Left cardiac atrium (tissue), 4 donors: ENCODE measurements at regions not wholly inside any gene's neighbourhood (a gene's known extent, or its start where the extent isn't known, plus 50 kb on each side); places are given as distances from the start of the nearest gene placed in this dataset.

Experiments used
- ATAC-seq, 2 donors: fragments of 200-7000 bp; cut with Tn5 transposase; one replicate each; pipeline ENCODE4 v1.9.1; 2020; ENCODE audit warnings: mild to moderate bottlenecking in 2 of 2, moderate library complexity in 2 of 2
- DNase-seq: peaks from one replicate; pipeline ENCODE4 v3.0.0-alpha.2; 2020
- intact Hi-C, 2 donors: fragments of 100-400 bp; cut with DNase I; formaldehyde crosslinking; loops; one replicate each; pipeline versions ENCODE4 v1.14.1 to v1.15.1; 2022 to 2023
- donor health status: DM: no; HTN: yes; CAD: no.
- donor health status: DM: no; HTN: yes; CAD: no; lungs with severe emphysema.
- donor health status: DM: yes; HTN: yes; CAD: no.
- donor health status: Dilated cardiomyopathy.

- DNase-seq = no peak
- ATAC-seq = no peak
- intact Hi-C loops = no loop called here
These were observed 214.1 kb upstream of the PLEKHG7 start for GRCh38 chr12:92488735-92489134.

DNA sequence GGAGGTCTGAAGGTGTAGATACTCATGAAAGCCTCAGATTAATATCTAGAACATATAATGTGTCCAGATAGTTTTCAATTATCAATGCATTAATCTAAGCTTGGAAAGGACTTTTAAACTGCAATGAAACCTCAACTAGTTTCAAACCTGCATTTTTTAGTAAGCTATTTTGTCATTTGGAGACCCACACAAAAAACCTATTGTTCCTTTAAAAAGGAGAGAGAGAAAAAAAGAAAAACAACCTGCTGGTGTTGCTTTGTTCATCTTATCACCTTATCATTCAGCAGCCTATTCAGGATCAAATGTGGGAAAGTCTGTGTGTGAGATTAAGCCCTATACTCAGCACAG, 215.7 kb upstream of the PLEKHG7 start:
- no peak for DNase-seq
- intact Hi-C loops = no loop called here
- ATAC-seq = no peak

DNA sequence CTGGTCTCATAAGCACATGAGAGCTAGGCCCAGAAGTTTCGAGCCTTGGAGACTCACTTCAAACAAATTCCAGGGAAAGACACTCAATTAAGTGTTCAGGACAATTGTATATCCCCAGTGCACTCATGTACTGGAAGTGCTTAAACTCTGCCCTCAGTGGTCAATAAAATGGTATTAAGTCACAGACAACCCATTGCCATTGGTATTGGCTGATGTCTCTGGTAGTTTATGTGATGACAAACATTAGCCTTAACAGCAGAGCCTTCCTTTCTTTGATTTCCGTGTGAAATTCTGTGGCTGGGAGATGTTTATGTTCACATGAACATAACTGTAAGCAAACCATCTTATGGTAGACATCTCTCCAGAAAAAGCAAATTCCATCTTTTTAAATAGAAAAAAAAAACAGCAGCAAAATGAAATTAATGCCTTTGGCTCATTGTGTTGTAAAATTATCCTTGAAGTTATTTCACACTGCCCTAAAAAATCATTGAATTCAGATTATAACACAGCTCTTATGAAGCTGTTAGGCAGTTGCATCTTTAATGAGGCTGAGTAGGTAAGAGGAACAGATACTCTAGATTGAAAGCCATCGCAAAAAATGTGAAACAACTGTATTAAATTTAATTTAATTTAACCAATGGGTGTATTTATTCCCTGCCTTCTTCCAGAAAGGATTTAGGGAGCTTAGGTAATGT, 216.2 kb upstream of the PLEKHG7 start:
- DNase-seq (no peak), ATAC-seq (no peak)
- intact Hi-C loops = no loop called here

- intact Hi-C loops = no loop called here
- ATAC-seq = peak; percentile 59 to 67
- no peak for DNase-seq
These were observed 217.1 kb upstream of the PLEKHG7 start for GRCh38 chr12:92485351-92486348.

DNA sequence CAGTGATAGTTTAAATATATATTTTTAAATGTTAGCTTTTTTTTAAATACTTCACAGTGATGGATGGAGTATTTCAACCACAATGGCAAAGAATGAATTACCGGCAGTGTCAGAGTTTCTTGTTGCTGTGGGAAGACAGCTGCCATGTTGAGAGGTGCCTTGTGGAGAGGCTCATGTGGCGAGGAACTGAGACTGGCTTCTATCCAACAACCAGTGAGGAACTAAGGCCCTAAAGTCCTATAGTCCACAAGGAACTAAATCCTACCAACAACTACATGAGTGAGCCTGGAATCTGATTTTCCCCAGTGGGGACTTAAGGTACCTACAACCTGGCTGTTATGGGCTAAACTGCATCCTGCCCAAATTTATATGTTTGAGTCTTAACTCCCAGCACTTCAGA, 220.2 kb upstream of the PLEKHG7 start:
- intact Hi-C loops = no loop called here
- DNase-seq (no peak), ATAC-seq (peak in 1 of 2 donors; percentile 24)

DNA sequence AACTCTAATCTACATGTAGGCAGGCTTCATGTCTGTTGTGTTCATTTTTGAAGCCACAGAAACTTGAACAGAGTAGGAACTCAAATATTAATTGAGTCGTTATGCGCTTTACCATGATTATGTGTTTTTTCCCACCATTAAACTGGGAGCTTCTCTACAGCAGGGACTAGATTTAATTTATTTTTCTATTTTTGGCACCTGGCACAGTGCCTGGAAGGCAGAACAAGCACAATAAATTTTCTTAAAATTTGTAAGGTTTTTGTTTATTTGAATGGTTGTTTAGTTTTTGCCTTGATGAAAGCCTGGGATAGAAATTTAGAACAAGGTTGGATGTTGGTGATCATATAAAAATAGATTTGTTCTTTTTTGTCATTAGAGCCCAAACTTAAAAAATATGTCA, 221.7 kb upstream of the PLEKHG7 start:
- DNase-seq = no peak
- ATAC-seq = no peak
- intact Hi-C loops = no loop called here

DNA sequence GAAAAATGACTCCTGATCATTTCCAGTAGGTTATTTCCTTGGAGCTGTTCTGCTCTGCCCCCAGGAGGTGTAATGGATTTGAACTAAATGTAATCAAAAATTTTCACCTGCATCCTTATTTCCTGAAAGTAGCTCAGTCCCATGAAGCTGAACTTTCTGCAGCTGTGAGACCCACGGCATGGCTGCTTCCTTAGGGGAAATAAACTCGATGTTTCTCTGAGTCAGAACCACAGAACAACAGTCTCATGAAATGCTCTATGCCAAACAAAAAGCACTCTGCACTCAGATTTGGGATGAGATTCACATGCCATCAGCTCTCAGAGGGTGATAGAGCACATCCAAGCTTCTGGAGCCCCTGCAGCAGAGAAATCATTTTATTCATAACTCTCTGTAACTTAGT, 224.1 kb upstream of the PLEKHG7 start:
- DNase-seq (no peak), ATAC-seq (no peak)
- intact Hi-C loops = no loop called here

GRCh38 chr12:92476844-92477243, 225.9 kb upstream of the PLEKHG7 start:
- intact Hi-C loops = no loop called here
- ATAC-seq = no peak

DNA sequence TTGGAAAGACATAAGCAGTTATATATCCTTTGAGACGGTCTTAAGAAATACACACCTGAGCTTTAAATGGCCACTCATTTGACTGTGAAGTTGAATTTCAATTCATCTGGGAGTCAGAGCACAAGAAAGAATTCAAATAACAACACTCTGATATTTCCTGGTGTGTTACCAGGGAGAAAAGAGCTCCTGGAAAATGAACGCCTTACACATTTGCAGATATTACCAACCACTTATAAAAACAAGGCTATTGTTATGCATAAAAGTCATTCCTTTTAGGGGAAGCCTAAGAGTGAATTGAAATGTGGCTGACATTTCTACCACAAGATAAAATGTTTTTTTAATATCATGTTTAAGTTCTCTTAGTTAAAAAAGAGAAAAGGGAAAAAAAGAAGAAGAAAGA, 229.2 kb upstream of the PLEKHG7 start:
- intact Hi-C loops = no loop called here
- no peak for DNase-seq
- ATAC-seq = no peak

More at GRCh38 chr12:92476844-92477243, 225.9 kb upstream of the PLEKHG7 start:
- no peak for DNase-seq

- no peak for DNase-seq
- ATAC-seq = no peak
- intact Hi-C loops = no loop called here
These were observed 230.6 kb upstream of the PLEKHG7 start for GRCh38 chr12:92472201-92472600.

GRCh38 chr12:92471551-92471950, 231.2 kb upstream of the PLEKHG7 start:
- intact Hi-C loops = no loop called here
- no peak for DNase-seq
- no peak for ATAC-seq

DNA sequence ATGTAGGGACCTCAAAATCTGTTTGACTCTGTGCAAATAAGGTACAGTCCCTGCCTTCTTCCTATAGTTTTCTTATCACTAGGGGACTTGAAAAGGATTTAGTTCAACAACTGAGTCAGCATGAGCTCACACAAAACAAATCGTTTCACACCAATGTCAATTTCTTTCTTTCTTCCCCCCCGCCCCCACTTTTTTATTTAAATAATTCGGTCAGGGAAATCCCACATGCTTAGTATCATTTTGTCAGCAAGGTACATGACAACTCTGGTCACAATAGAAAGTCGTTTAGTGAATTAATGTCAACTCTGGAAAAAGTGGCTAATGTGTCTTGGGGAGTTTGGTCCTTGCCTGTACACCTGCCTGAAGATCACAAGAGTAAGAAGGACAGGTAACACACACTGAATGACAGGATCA, 232.2 kb upstream of the PLEKHG7 start:
- intact Hi-C loops = no loop called here
- DNase-seq = no peak
- ATAC-seq = no peak

DNA sequence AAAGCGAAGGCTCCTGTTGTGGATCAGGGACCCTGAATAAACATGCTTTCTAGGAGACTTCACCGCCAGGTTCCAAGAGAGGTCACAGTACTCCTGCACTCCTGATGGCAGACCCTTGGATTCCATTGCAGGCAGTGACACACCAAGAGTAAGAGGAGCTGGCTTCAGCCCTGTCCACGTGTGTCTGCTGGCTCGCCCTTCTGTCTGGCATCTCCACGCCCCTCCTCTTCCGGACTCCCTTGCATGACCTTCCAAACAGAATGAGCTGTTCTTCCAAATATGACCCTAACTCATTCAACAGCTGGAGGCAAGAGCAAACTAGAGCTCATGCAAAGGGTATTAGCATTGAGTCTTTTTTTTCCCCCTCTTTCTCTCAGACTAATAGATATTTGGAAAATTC, 233.0 kb upstream of the PLEKHG7 start:
- DNase-seq (peak; percentile 73), ATAC-seq (peak; percentile 93 to 95)
- intact Hi-C loops = loop anchor here (5.0 kb wide), 2 partner anchors 48 to 53 kb away; no protein-coding TSS in a partner anchor

DNA sequence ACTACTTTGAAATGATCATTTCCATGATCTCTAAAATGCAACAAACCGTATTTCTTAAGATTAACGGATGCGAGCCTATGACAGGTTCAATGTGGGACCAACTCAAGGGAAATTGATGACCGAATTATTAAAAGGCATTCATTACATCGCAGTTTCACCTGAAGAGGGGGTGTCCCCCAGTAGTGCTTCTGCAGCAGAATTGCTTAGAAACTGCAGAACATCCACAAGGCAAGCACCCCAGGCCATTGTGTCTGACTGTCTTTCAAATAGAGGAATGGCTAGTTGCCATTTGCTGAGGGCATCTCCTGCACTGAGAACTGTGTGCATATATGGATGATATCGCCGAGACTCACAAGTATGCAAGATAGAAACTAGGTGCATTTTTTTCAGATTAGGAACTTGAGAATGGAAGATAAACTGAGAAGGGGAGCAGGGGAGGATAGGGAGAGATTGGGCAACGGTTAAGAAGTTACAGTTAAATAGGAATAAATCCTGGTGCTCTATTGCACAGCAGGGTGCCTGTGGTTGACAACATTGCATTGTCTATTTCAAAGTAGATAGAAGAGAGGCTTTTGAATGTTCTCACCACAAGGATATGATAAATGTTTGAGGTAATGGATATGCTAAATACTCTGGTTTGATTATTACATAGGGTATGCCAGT, 234.3 kb upstream of the PLEKHG7 start:
- intact Hi-C loops = loop anchor here (5.0 kb wide), 2 partner anchors 46 to 51 kb away; no protein-coding TSS in a partner anchor
- ATAC-seq (no peak), DNase-seq (no peak)

- ATAC-seq = peak in 1 of 2 donors; percentile 55
- intact Hi-C loops = loop anchor here (5.0 kb wide), 2 partner anchors 46 to 51 kb away; no protein-coding TSS in a partner anchor
These were observed 234.9 kb upstream of the PLEKHG7 start for GRCh38 chr12:92467886-92468285.

DNA sequence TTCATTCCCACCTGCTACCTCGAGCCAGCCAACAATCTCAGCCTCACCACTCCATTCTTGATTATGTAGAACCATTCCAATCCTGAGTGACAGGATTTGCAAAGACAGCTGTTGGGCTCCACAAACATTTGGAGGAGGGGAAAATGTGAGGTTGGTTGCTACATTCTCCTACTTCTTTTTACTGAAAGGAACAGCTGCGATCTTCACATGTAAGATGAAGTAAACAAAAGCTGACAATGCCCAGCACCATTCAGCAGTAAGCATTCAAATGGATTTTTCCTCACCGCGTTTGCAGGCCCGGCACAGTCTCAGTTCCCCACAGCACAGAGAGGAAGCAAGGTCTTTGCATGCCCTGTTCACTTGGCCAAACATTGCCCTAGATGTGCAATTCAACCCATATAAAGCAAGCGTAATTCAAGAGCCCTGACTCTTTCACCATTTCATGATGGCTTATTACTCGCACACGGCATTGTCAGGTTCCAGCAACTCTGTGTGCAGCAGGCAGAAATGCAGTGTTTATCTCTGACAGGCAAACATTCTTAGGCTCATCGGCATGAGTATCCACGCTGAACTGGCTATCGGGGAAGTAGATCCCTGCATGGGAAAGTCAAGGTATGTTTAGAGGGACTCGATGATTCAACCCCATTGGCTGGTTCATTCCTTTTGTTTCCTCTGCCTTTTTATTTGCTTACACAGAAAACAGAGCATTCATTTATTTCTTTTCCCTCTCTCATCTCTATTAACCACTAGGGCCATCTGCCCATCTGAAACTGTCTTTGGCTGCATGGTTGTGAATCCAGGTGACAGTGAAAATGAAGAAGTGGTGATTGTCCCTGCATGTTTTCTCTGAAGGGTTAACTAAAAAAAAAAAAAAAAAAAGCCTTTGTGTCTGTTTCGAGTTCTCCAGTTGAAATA, 236.1 kb upstream of the PLEKHG7 start:
- intact Hi-C loops = loop anchor here (5.0 kb wide), 2 partner anchors 44 to 49 kb away; no protein-coding TSS in a partner anchor
- ATAC-seq (peak; percentile 32 to 33), DNase-seq (no peak)

More at GRCh38 chr12:92467886-92468285, 234.9 kb upstream of the PLEKHG7 start:
- no peak for DNase-seq

GRCh38 chr12:92465786-92466295, 236.9 kb upstream of the PLEKHG7 start:
- no peak for DNase-seq
- intact Hi-C loops = loop anchor here (5.0 kb wide), 2 partner anchors 44 to 49 kb away; no protein-coding TSS in a partner anchor
- ATAC-seq = no peak

DNA sequence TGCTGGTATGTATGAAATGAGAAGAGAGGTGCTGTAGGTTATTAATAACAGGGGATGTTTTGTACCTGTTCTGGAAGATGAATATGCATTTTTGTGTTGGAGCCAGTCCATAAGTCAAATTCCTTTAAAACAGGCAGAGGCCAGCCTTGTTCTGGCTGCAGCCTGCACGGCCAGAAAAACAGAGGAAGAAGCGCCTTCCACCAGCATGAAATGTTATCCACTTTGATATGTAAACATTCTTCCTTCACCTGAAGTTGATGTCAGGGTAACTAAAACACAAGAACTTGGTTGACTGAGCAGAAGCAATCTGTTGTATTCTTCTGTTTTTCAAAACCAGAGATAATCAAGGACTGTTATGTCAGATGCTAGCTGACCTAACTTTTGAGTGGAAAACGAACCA, 237.9 kb upstream of the PLEKHG7 start:
- ATAC-seq = no peak
- DNase-seq = no peak
- intact Hi-C loops = loop anchor here (5.0 kb wide), 2 partner anchors 43 to 48 kb away; no protein-coding TSS in a partner anchor
